ENCODE measurements at regions not wholly inside any gene's neighbourhood (a gene's known extent, or its start where the extent isn't known, plus 50 kb on each side); places are given as distances from the start of the nearest gene placed in this dataset.

DNA sequence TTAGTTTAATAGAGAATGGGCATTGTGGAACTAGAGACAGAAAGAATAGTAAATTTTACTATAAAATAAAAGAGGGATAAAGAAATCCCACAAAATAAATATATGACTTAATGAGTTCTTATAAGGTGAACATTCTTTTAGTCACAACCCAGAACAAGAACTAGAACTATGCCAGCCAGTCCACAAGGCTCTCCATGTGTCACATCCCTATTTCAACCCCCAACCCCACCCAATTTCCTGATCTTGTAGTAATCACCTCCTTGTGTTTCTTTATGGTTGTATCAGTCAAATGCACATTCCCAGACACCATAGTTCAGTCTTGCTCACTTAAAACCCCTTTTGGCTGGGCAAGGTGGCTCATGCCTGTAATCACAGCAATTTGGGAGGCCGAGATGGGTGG is 662.3 kb upstream of the CAMK1G start:
- TF ChIP-seq TAF1 (IDR thresholded peaks at IDR 0.05; ENCODE audit: borderline replicate concordance, insufficient read depth, low read length) (no peak), SIN3A (IDR thresholded peaks at IDR 0.05; ENCODE audit: borderline replicate concordance, insufficient read depth, low read length) (no peak), FOXP2 (optimal IDR thresholded peaks at IDR 0.05; ENCODE audit: borderline replicate concordance, extremely low read depth, extremely low read length, insufficient read depth) (no peak), POLR2AphosphoS5 (IDR thresholded peaks at IDR 0.05; ENCODE audit: low read depth, low read length) (no peak)
- TF ChIP-seq, protein P1, sequence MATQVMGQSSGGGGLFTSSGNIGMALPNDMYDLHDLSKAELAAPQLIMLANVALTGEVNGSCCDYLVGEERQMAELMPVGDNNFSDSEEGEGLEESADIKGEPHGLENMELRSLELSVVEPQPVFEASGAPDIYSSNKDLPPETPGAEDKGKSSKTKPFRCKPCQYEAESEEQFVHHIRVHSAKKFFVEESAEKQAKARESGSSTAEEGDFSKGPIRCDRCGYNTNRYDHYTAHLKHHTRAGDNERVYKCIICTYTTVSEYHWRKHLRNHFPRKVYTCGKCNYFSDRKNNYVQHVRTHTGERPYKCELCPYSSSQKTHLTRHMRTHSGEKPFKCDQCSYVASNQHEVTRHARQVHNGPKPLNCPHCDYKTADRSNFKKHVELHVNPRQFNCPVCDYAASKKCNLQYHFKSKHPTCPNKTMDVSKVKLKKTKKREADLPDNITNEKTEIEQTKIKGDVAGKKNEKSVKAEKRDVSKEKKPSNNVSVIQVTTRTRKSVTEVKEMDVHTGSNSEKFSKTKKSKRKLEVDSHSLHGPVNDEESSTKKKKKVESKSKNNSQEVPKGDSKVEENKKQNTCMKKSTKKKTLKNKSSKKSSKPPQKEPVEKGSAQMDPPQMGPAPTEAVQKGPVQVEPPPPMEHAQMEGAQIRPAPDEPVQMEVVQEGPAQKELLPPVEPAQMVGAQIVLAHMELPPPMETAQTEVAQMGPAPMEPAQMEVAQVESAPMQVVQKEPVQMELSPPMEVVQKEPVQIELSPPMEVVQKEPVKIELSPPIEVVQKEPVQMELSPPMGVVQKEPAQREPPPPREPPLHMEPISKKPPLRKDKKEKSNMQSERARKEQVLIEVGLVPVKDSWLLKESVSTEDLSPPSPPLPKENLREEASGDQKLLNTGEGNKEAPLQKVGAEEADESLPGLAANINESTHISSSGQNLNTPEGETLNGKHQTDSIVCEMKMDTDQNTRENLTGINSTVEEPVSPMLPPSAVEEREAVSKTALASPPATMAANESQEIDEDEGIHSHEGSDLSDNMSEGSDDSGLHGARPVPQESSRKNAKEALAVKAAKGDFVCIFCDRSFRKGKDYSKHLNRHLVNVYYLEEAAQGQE (IDR thresholded peaks at IDR 0.05; ENCODE audit: insufficient read depth in 1 of 2, low read depth in 2 of 2, low read length in 2 of 2) = no peak

DNA sequence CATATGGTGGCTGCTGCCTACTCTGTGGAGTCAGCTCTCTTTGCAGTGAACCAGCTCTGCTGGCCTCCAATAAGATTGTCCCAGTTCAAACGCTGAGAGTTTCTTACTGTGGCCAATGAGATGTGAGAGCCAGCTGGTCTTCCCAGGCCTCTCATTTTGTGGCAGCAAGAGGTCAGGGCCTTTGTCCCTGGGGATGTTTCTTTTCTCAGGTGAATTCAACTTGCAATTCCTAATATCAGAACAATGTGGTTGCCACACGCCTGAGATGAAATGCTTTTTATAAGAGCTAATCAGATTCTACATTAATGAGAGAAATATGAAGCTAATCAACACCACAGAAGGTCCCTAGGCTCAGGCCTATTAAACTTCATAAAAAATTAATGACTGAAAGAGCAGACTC is 660.1 kb upstream of the CAMK1G start:
- TF ChIP-seq POLR2AphosphoS5 (IDR thresholded peaks at IDR 0.05; ENCODE audit: low read depth, low read length) = no peak
- TF ChIP-seq FOXP2 (optimal IDR thresholded peaks at IDR 0.05; ENCODE audit: borderline replicate concordance, extremely low read depth, extremely low read length, insufficient read depth) = no peak
- TF ChIP-seq, protein P1 (IDR thresholded peaks at IDR 0.05; ENCODE audit: insufficient read depth in 1 of 2, low read depth in 2 of 2, low read length in 2 of 2) = no peak
- TF ChIP-seq SIN3A (IDR thresholded peaks at IDR 0.05; ENCODE audit: borderline replicate concordance, insufficient read depth, low read length) = no peak
- no peak for TF ChIP-seq TAF1 (IDR thresholded peaks at IDR 0.05; ENCODE audit: borderline replicate concordance, insufficient read depth, low read length)

DNA sequence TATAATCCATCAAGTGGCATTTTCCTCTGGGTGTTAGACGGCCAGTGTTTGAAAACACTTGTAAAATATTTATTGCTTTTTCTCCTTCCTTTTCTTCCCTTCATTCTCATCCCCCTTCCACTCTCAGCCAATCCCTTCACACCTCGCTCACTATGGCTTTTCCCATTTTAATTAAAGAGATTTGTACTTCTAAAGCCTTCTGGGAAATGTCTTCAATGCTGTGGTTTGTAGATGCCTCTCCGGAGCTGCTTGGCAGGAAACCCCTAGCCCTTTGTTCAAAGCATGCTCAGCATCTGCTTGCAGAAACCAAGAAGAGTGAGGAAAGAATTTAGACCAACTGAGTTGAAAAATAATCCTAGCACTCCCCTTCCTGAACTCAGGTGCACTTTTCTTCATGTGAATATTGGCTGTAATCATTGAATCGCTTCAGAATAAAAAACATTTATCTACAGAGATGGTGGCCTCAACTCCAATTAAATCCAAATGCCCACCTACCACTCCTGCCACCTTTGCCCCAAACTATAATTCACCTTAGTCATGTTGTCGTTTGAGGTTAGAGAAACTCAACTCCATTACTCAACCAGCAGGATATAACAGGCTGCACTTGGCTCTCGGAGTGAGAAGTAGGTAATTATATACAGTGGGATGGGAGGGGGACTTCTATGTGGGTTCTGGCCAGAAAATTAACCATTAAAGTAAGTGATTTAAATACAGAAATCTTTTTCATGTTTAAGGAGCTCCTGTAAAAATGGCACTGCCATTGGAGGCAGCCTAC is 659.4 kb upstream of the CAMK1G start:
- TF ChIP-seq TAF1 (IDR thresholded peaks at IDR 0.05; ENCODE audit: borderline replicate concordance, insufficient read depth, low read length) (no peak), SIN3A (IDR thresholded peaks at IDR 0.05; ENCODE audit: borderline replicate concordance, insufficient read depth, low read length) (no peak), POLR2AphosphoS5 (IDR thresholded peaks at IDR 0.05; ENCODE audit: low read depth, low read length) (no peak), FOXP2 (optimal IDR thresholded peaks at IDR 0.05; ENCODE audit: borderline replicate concordance, extremely low read depth, extremely low read length, insufficient read depth) (no peak)
- TF ChIP-seq, protein P1 (IDR thresholded peaks at IDR 0.05; ENCODE audit: insufficient read depth in 1 of 2, low read depth in 2 of 2, low read length in 2 of 2) = no peak

DNA sequence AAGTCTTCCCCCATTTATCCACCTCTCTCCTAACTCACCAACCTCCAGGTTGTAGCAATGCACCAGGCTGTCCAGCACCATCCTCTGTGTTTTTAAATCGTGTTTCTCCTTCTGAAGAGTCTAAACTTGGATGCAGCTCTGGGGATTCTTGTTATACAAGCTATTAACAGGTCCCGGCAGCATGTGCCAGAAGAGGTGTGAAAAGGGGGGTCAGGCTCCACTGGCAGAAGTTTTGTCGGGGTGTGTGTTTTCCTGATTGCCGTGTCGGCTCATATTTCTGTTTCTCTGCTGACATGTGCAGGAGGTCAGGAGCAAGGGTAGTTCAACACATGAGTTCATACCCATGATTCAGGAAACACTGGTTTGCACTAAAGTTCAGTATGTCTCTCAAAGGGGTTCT is 658.6 kb upstream of the CAMK1G start:
- TF ChIP-seq SIN3A (IDR thresholded peaks at IDR 0.05; ENCODE audit: borderline replicate concordance, insufficient read depth, low read length) = no peak

DNA sequence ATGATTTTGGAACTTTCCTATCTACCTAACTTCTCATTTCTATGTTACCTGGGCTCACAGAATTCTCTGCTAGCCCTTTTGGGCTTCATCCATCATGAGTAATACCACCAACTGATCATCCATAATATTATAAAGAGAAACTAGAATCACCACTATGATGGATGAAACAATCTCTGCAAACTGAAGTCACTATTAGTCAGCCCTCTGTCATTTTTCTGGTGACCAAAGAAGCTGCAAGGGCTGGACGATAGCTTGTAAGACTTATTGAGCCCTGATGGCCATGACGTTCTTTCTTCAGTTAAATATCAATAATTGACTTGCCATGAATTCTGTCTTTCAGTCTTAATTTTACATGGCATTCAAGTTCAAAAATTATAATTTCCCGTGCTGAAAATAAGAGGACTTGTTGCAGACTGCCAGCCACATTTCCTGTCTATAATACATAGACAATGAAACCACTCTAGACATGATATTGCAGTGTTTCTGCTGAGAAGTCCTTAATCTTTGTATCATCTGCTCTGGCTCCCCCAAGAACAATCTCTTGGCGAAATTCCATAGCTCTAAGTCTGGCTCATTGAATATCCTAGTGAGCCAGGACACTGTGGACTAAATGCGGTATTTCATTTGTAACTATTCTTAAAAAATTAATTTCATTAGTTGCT is 655.0 kb upstream of the CAMK1G start:
- TF ChIP-seq SIN3A (IDR thresholded peaks at IDR 0.05; ENCODE audit: borderline replicate concordance, insufficient read depth, low read length) (no peak), FOXP2 (optimal IDR thresholded peaks at IDR 0.05; ENCODE audit: borderline replicate concordance, extremely low read depth, extremely low read length, insufficient read depth) (no peak), TAF1 (IDR thresholded peaks at IDR 0.05; ENCODE audit: borderline replicate concordance, insufficient read depth, low read length) (no peak), POLR2AphosphoS5 (IDR thresholded peaks at IDR 0.05; ENCODE audit: low read depth, low read length) (no peak)
- TF ChIP-seq, protein P1 (IDR thresholded peaks at IDR 0.05; ENCODE audit: insufficient read depth in 1 of 2, low read depth in 2 of 2, low read length in 2 of 2) = no peak

Measured in PFSK-1 (cell line).